ENCODE measurements at regions not wholly inside any gene's neighbourhood (a gene's known extent, or its start where the extent isn't known, plus 50 kb on each side); places are given as distances from the start of the nearest gene placed in this dataset.

DNA sequence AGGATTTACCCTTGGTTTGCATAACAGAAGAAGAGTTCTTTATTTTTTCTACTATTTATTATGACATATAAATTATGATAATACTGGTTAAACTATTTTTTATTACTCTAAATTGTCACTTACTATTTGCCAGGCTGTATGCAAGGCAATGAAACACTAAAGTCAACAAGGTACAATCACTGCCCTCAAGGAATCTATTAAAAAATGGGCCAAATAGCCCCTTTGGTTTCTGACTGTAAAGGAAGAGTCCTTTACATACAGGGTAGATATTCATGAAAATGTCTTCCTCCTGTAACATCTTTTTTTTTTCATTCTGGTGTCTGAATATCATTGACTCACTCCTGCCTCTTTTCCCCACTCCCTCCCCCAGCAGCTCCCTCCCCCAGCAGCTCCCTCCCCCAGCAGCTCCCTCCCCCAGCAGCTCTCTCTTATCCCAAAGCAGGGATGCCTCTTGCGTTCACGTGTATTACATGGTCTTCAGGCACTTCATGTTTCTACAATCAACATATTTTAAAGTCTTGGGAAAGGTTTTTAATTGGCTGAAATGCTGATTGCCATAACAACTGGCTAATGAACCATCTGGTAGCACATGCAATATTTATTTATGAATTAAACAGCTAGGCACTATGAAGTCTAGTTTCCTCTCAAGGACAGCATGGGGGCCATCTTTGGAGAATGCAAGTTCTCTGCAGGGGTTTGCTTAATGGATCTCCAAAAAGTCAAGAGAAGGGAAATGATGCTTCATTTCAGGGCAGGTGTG, 400.4 kb upstream of the PLXNA2 start:
- no peak for DNase-seq (ENCODE audit: low read depth)
- H3K4me3 ChIP-seq (ENCODE audit: low read depth, low read length): no peak overlapping the region
- no peak for TF ChIP-seq CTCF (IDR thresholded peaks at IDR 0.05; ENCODE audit: low read depth, low read length, missing control alignments)

DNA sequence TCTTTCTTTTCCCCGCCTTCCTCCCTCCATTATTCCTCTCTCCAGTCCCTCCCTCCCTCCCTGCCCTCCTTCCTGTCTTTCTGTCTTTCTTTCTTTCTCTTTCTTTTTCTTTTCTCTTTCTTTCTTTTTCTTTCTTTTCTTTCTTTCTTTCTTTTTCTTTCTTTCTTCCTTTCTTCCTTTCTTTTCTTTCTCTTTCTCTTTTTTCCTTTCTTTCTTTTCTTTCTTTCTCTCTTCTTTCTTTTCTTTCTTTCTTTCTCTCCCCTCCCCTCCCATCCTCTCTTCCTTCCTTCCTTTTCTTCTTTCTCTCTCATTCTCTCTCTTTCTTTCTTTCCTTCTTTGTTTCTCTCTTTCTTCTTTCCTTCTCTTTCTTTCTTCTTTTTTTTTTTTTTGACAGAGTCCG, 402.2 kb upstream of the PLXNA2 start:
- TF ChIP-seq CTCF (IDR thresholded peaks at IDR 0.05; ENCODE audit: low read depth, low read length, missing control alignments): no peak
- DNase-seq (ENCODE audit: low read depth): no peak

GRCh38 chr1:208648146-208648545, 404.0 kb upstream of the PLXNA2 start:
- H3K4me3 ChIP-seq (ENCODE audit: low read depth, low read length): no peak overlapping the region
- no peak for DNase-seq (ENCODE audit: low read depth)
- TF ChIP-seq CTCF (IDR thresholded peaks at IDR 0.05; ENCODE audit: low read depth, low read length, missing control alignments): no peak

More for the DNA sequence above, 402.2 kb upstream of the PLXNA2 start:
- H3K4me3 ChIP-seq (ENCODE audit: low read depth, low read length): no peak overlapping the region

DNA sequence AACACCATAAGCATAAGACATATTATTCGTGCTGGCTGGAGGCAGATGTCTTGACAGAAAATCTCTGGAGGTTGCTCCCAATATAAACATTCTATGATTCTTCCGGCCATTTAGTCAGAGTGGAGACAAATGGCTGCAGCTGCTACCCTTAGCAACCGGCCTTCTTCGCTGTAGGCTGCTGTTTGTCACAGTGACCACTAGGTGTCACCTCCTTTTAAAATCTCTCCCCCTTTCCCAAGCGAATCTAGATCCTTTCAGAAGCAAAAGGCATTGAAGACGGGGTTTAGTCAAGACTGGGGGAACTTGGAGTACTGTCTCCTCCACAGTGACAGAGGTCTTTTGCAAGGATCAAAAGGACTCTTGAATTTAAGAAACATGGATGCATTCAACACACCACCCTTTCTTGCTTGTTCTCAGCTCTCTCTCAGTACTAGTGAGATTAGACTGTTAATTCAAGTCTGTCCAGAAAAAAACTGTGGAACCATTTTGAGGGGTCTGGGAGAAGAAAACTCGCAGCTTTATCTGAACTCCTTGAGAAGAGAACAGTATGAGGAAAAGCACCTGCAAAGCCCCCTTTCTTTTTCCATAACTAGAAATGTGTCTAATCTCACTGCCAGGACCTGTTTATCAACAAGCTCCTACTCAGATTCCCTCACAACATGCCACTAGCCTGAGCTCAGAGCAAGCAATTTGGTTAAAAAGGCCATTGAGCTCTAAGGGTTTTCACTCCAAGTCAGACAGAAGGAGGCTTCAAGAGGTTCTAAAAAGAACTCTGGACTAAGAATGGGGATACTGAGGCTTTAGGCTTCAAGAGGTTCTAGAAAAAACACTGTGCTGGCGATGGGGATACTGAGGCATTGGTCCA, 408.3 kb upstream of the PLXNA2 start:
- H3K4me3 ChIP-seq (ENCODE audit: low read depth, low read length): no peak overlapping the region
- TF ChIP-seq CTCF (IDR thresholded peaks at IDR 0.05; ENCODE audit: low read depth, low read length, missing control alignments): peak; percentile 86
- peak; percentile 22 for DNase-seq (ENCODE audit: low read depth)

GRCh38 chr1:208653426-208653825, 409.2 kb upstream of the PLXNA2 start:
- TF ChIP-seq CTCF (IDR thresholded peaks at IDR 0.05; ENCODE audit: low read depth, low read length, missing control alignments): no peak
- H3K4me3 ChIP-seq (ENCODE audit: low read depth, low read length): no peak overlapping the region
- no peak for DNase-seq (ENCODE audit: low read depth)

- no peak for DNase-seq (ENCODE audit: low read depth)
- no peak overlapping the region for H3K4me3 ChIP-seq (ENCODE audit: low read depth, low read length)
- TF ChIP-seq CTCF (IDR thresholded peaks at IDR 0.05; ENCODE audit: low read depth, low read length, missing control alignments): peak; percentile 62
These were observed 410.1 kb upstream of the PLXNA2 start for GRCh38 chr1:208654241-208654640.
